ENCODE measurements at regions not wholly inside any gene's neighbourhood (a gene's known extent, or its start where the extent isn't known, plus 50 kb on each side); places are given as distances from the start of the nearest gene placed in this dataset.

DNA sequence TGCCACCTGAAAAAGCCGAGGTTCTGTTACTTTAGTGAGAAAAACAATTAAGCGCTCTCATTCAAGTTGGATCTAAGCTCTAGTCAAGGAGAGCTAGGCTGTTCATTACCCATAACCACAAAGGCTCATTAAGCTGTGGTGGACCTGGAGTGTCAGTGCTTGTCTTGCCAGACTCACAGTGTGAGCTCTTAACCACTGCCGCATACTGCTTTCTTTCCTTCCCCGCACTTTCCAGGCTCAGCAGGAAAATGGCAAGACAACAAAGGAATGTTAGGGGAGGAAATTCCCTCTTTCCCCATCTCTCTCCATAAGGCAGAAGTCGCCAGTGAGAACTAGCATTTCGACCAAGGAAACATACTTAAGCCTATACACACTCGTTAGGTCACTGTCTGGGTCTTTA lies 467.3 kb downstream of the ENC1 start:
- no peak for DNase-seq

DNA sequence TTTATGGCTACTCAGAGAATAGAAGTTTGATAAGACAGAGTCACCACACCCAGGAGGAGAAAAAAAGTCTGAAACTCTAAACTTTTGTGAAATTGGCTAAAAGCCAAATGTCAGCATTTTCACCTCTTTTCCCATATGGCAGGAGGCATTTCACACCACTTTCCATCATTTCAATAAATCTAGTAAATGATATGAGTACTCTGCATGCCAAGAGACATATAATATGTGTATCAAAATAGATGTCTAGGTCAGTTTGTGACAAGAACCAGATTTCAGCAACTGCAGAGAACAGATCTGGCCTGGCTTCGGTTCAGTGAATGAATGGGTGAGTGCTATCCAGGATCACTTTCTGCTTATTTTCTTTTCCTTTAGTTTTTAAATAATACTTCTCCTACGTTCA lies 470.8 kb downstream of the ENC1 start:
- no peak for DNase-seq

DNA sequence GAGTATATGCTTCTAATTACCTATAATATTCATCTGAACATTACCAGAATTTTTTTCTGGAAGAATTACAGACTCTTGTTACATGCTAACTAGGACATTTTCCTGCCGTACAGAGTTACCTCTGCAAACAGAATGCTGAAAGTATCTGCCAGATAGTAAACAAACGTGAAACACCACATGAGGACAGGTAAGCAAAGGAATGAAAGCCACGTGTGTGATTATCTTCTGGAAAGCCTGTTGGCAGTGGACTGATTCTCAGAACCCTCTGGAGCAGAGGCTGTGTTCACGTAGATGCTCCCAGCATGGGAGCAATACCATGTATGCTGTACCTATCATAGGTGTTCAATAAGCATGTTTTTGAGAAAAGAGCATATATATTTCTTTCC lies 472.6 kb downstream of the ENC1 start:
- no peak for DNase-seq

DNA sequence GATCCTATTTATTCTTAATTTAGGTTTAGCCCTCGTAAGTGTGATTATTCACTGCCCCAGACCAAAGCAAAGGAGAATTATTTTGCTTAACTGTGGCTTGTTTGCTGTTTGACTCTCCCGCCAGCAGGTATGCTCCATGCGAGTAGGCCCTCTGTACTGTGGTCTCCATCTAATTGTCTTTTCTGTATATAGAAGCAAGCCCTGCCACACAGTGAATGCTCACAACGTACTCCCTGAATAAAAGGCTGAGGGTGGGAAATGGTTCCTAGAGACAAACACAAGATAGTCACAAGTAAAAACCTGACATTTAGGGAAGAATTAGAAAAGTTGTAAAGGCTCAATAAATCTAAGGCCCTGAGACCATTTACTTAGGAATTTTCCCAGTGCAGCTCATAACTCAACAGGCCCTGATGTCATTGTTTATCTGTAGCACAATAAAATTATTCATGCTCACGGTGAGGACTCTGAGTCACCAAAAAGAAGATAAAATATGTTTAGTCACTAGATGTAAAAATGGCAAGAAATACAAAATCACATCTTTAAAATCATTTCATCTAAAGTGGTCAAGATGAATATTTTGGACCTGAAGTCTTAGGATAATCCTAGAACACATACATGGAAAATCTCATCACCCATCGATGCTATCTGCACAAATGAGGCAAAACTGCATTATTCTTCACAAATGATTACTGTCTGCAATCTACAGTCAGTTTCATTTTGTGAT lies 473.2 kb downstream of the ENC1 start:
- no peak for DNase-seq

DNA sequence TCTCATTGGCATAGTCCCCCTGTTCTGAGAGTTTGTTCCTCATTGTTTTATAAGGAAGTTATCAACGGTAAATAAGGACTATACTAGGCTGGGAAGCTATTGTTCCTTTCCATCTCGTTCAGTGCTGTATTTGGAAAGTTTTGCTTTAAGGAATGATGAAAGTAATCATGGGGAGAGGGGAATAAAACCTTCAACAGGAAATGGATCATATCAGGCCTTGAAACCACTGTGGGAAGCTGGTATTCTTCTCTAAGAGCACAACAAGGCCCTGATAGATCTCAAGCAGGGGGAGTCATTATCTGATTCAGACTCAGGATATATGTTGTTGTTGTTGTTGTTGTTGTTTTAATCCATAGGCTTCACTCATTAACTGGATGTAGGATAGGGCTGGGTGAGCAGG lies 474.5 kb downstream of the ENC1 start:
- DNase-seq = no peak

DNA sequence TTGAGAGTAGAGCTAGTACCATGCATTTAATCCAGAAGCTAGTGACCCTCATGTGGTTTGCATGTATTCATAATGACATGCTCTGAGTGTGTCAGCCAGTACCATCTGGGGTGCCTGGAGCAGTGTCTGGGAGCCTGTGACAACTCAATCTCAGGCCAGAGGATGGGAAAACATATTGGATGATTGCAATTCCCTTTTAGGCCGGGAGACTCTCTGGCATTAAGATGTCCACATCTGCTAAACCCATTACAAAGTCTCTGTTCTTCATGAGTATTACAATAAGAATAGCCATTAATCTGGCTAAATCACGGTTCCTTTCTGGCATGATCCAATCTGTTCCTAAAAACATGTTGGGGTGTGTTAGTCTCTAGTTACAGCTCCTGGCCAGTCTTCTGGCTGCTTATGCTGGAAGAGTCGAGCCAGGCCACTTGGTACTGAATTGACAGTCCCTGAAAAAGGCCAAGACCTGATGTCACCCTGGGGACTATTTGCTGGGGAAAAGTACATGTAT lies 475.7 kb downstream of the ENC1 start:
- no peak for DNase-seq

DNA sequence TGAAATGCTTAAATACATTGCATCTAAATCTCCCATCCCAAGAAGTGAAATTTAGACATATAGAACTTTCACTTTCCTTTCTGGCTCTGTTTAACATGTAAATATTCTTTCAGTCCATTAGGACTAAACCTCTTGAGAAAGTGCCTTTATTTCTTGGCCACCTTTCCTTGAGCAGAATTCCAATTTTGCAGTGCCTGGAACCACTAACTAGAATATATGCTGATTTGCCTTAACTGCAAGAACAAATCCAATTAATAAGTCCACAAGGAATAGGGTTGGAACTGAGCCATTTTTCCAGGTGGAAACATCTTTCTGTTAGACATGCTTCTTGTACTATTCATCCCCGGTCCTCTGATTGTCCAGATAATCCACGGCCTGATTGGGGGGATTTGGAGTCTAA lies 478.0 kb downstream of the ENC1 start:
- DNase-seq = no peak

DNA sequence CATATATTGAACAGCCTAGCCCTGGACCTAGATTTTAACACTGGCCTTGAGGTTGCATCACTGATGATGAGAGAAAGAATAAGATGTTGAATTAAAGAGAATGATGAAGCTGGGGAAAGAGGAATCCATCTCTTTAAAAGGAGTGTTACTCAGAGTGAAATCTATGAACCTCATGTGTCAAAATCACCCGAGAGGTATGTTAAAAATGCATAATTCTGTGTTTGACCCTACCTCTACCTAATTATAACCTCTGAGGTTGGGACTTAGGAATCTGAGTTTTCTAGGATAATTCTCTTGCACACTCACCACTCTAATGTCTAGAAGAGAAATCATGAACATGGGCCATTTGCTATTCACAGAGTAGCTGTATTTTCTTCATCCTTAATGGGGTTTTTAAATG lies 479.4 kb downstream of the ENC1 start:
- DNase-seq = no peak

DNA sequence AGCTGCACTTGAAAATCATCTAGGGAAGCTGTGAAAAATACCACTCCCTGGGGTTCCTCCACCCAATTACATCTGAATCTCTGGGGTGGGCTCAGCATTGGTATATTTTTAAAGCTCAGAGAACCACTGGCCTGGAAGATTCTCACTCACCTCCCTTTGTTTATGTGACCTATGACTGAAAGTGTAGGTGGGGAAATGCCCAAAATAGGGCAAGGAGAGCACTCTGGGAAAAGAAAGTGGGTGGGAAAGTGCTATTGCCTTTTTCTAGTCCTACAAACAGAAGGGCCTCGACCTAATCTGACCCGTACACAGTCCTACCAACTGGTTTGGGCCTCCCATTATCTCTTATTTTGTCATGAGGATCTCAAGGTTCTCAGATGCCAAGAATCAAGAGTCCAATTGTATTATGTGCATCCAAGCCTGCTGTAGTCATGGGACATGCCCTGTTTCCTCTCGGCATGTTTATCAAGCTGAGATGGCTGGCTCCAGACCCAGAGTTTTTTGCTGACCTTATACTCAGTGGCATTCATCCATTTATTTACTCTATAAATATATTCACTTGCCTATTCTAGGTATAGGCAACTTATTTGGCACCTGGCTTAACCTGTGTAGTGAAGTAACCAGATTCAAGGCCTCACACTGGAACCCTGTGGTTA lies 483.7 kb downstream of the ENC1 start:
- DNase-seq = no peak

DNA sequence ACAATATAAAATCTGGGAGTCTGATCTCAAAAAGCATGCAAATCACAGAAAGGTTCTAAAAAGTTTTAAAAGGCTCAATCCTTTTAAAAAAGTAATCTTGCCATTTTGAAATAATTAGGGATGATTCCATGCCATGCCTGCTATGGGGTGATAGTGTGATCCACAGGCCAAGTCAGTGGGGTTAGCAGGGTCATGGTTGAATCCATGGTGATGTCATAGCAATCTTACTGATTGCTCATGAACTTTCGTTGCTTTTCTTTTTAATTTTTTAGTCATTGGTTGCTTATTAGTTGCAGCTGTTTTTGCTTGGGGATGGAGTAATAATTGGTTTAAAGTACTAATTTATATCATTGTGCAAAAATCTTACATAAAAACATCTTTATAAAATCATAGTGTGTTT lies 485.0 kb downstream of the ENC1 start:
- DNase-seq = no peak

DNA sequence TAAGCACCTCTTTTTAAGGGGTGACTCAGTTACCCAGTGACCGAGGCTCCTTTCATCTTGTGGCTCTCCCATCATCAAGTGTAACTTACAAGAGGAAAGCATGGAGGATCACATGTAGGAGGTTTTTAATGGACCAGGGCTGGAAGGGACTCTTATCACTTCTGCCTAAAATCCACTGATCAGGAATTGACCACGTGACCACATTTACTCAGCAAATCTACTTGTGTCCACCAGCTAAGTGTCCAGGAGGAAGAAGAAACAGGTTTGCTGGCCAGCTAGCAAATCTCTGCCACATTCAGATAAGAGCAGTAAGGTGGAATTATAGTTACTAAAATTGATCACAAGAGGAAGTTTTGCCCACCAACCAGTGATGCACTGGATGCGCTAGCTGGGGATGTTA lies 486.0 kb downstream of the ENC1 start:
- no peak for DNase-seq

DNA sequence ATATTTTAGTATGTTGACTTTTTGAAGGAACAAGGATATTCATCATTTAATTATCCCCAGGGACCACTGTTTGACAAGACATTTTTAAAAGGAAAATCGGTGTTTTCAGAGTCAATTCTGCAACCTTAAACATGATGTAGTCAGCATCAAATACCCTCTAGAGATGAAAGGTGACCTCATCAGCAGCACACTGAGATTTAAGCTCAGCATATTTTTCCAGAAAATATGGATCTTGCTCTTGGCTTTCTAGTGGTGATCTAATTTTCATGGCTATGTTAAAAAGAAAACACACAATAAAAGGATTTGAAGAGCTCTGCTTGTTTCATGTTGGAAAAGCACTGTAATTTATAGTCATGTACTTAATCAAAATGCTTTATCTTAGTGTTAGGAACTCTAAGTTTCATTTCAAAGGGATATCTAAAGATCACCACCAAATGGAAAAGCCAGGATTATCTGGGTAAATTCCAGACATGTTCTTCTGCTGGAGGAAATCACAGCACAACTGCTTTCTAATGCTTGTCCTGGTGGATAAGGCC lies 487.2 kb downstream of the ENC1 start:
- DNase-seq = no peak

DNA sequence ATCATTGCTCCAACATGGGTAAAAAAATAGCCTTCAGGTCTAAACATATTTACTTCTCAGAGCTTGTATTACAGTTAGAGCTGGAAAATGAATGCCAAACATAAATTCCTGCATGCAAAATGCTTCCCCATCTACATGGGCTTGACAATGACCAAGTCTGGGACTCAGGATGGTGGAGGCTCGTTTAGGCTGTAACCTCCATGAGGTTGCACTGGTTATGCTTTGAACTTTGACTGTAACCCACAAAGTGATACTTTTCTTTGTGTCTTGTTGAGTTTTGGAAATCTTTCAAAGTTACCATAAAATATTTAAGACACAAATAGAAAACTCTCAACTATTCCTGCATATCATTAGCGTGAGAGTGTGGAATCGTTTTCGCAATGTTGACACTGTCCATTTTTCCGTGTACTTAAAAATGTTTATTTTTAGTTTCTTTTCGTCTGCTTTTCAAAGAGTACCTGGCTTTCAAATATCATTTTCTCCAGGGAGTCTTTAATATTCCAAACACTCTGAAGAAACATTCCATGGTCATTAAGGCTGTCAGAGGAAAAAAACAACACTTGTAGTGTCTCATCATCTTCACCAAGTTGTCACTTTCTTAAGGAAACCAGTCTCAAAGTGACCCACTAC lies 487.8 kb downstream of the ENC1 start:
- DNase-seq = no peak

DNA sequence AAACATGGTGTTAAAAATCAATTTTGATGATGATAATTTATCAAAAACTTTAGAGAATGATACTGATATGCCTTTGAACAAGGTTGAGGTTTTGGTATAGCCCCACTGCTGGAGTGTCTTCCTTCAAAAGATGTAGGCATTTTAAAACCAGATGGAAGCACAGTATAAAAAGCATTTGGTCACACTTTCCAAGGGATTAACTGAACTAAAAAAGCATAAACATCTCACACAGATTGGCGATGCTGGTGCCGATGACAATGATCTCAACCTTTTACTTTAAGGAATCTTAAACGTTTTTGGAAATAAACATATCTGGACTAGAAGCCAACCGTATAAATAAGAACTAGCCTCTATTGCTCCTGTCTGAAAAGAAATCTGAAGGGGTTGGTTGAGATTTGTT lies 488.4 kb downstream of the ENC1 start:
- DNase-seq = no peak

DNA sequence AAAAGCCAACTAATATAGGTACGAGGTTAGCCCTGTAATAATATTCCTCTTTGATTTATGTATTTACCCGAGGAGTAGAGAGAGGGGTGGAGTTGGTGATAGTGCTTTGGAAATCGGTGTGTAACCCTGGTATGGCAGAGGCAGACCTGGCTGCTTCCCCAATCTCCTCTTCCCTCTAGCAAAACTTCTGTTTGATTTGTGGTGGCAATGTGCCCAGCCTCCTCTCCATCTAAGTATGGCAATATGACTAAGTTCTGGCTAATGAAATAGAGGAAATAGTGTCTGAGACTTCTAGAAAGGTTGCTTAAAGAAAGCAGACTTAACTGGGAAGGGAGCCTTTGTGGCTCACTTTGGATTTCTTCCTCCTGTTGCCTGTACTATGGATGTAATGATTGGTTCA lies 491.1 kb downstream of the ENC1 start:
- no peak for DNase-seq

DNA sequence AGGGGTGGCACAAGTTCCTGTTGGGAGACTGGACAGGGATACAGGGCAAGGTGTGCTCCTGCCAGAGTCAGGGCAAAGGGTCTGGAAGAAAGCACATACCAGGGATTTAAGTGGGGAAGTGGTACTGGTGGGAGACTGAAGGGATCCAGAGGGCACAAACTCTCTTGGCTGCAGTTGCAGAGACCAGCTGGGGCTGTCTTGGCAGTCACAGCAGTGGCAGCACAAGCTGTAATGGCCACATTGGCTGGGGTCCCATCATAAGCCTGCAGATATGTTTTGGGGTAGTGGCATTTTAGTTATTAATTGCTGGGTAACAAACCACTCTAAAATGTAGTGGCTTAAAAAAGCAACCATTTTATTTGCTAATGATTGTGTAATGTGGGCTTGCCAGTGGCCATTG lies 492.2 kb downstream of the ENC1 start:
- no peak for DNase-seq

DNA sequence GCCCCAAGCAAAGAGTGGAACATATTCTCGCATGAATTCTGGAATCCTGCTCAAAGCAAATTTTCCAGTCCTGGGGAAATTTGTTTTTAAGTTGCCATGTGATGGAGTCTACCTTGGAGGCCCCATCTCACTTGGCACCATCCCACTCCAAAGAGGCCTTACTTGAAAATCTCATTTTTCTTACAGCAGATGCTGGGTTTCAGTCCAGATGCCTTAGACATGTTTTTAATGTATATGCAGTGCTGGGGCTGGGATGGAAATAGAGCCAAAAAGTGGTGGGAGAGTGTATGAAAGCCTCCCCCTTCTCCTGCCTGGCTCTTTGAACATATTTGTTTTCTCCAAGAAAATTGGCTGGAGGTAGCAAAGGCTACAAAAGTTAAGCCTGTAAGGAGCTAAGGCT lies 493.7 kb downstream of the ENC1 start:
- no peak for DNase-seq

DNA sequence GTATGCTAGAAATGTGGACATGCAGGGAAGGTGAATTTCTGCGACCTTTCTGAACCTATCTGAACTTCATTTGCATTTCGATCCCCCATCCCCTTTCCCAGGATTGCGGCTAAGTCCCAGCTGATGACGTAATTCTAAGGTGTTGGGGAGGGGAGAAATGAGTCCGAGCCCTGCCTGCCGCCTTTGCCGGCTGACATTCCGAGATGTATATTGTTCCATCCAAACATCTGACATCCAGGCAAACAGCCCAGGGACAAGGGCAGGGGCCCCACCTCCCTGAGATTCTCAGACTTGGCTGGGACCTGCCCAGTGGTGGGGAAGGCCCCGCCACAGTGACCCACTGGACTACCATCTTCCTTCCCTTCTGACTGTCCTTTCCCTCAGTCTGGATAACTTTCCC lies 494.6 kb downstream of the ENC1 start:
- no peak for DNase-seq

DNA sequence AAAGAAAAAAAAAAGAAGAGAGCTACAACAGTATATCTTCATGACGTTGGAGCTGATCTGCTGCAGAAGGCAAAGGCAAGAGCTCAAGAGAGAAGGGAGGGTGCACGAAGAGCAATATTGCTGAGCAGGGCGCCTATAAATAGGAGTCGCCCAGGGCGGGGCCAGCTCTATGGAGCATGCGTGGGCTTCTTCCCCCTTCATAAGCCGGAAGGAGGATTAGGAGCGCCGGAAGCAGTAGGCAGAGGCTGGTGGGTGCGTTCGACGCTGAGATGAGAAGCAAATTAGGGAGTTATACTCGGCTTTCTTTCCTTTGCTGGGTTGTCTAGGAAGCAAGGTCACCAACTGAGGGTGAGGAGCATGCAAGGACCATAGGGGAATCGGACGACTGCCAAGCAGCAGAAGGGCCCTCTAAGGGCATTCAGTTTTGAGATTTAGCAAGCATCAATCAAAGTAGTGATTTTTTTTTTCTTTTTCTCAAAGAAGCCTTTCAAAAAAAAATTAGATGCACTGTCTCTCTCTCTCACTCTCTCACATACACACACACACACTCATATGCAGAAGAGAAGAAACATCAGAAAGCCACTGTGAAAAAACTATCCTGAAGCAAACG lies 496.7 kb downstream of the ENC1 start:
- no peak for DNase-seq

DNA sequence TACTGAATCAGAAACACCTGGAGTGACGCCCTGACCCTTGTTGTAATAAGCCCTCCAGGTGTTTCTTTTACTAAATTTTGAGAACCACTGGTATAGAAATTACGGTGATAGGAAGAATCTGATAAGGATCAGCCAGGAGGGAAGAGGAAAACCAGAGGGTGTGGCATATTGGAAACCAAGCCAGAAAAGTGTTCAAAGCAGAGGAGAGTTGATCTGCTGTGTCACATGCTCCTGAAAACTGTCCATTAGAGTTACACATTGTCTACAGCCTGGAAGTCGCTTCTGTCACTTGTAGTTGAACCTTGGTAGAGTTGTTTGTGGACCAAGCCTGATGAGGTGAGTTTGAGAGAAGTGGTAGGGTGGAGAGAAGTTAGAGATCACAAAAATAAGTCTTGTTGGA lies 497.4 kb downstream of the ENC1 start:
- DNase-seq = no peak

DNA sequence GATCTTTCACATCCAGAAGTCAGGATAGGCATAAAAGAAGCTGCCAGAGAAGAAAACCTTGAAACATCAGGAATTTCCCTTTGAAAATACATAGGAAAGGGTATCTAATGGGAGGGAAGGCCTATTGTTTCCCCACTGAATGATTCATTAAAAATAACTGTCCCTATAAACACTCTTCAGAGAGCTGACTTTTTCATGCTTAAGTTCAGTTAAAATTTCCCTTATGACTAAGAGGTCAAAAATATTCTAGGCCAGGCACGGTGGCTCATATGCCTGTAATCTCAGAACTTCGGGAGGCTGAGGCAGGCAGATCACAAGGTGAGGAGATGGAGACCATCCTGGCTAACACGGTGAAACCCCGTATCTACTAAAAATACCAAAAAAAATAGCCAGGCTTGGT lies 499.5 kb downstream of the ENC1 start:
- no peak for DNase-seq

DNA sequence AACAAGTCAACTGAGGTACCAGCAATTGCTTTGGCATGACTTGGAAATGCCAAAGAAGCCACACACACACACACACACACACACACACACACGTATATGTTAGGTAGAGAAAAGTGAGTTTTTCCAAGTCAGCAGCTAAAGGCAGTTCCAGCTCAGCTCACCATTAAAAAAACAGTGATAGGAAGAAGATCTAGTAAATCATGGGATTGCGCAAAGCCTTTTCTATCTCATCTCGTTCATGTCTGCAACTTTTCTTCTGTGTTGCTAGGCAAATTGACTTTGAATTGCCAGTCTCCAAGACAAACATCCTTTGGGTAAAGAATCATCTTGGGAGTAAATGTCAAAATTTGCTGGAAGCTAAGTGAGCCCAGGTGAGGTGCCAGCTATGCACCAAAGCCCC lies 500.1 kb downstream of the ENC1 start:
- DNase-seq = no peak

DNA sequence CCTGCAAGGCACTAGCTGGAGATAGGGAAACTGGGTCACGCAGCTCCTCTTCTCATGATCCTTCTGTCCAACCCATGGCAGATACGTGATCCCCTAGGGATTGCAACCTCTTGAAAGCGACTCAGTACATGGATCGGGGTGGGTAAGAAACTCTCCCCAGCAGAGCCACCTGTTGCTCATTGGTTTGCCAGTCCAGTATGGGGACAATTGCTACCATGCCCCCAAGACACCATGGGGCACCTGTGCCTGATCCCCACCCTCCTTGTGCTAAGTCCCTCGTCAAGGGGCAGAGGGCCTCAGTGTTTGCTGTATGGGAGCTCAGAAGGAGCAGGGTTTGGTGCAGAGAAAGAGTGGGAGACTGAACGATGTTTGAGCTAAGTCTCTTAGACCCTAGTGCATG lies 500.9 kb downstream of the ENC1 start:
- DNase-seq = no peak

DNA sequence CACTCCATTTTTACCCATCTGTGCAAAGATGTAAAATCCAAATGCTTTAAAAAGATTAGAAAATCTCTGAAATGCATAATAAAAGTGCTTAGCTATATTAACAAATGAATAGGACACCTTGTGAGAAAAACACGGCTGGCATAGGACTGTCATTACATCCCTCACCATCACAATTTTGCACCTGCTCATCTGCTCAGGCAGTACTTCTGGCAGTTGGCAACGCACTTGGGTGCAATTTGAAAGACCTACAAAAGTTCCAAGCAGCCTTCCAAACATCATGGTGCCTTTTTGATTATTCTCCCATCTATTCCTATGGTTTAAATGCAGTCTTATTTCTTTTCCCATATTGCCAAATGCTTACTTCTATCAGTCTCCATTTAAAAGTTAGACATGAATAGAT lies 501.8 kb downstream of the ENC1 start:
- no peak for DNase-seq

Data from activated CD4-positive, alpha-beta T cell treated with anti-CD3 and anti-CD28 coated beads, Interleukin-2, amount 50 U/mL, for 1 hour (primary cell).